ENCODE measurements at regions not wholly inside any gene's neighbourhood (a gene's known extent, or its start where the extent isn't known, plus 50 kb on each side); places are given as distances from the start of the nearest gene placed in this dataset.

DNA sequence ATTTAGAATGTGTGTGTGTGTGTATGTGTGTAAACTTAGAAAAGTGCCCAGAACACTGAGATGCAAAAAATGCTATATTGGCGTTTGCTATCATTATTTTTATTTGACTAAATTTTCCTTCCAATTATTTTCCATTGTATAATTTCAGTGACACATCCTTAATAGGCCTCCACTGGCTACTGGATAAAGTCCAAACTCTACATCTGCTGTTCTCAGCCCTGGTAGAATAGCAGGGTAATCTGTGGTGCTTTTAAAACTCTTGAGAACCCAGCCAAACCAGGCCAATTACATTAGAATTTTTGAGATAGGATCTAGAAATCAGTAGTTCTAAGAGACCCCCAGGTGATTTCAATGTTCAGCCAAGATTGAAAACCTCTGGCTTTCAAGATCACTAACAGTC is 66.4 kb downstream of the ZNF503 start:
- Mint-ChIP-seq H3K4me1 (ENCODE audit: unreplicated experiment) (no peaks in the 10 kb centered on the region), H3K27me3 (ENCODE audit: unreplicated experiment) (peaks cover 33% of the 10 kb centered on the region), H3K9me3 (ENCODE audit: unreplicated experiment) (peaks cover under 1% of the 10 kb centered on the region), H3K27ac (ENCODE audit: unreplicated experiment) (no peak overlapping the region), H3K36me3 (ENCODE audit: unreplicated experiment) (no peaks in the 10 kb centered on the region), H3K4me3 (ENCODE audit: unreplicated experiment) (no peak overlapping the region)
- TF ChIP-seq, protein P1, sequence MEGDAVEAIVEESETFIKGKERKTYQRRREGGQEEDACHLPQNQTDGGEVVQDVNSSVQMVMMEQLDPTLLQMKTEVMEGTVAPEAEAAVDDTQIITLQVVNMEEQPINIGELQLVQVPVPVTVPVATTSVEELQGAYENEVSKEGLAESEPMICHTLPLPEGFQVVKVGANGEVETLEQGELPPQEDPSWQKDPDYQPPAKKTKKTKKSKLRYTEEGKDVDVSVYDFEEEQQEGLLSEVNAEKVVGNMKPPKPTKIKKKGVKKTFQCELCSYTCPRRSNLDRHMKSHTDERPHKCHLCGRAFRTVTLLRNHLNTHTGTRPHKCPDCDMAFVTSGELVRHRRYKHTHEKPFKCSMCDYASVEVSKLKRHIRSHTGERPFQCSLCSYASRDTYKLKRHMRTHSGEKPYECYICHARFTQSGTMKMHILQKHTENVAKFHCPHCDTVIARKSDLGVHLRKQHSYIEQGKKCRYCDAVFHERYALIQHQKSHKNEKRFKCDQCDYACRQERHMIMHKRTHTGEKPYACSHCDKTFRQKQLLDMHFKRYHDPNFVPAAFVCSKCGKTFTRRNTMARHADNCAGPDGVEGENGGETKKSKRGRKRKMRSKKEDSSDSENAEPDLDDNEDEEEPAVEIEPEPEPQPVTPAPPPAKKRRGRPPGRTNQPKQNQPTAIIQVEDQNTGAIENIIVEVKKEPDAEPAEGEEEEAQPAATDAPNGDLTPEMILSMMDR (IDR thresholded peaks at IDR 0.05), result no peak
- DNase-seq (ENCODE audit: extremely low spot score, unreplicated experiment), result no peak

DNA sequence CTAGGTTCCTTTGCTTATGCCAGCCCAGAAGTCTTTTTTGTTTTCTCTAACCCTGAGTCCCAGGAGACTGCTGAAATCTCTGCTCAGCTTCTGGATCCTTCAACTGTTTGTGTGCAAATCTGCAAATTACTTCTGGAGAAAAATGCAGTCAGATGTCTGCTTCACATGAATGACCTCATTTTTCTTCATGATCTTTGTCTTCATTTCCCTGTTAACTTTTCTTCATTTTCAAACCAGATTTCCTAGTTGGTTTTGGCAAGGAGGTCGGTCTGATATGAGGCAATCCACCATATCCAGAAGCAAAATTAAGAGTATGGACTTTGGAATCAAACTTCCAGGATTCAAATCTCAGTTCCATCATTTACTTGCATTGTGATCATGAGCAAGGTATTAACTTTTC is 66.8 kb downstream of the ZNF503 start:
- Mint-ChIP-seq H3K36me3 (ENCODE audit: unreplicated experiment) (peaks cover 2% of the 10 kb centered on the region), H3K9me3 (ENCODE audit: unreplicated experiment) (peaks cover 4% of the 10 kb centered on the region), H3K27me3 (ENCODE audit: unreplicated experiment) (peaks cover 38% of the 10 kb centered on the region), H3K27ac (ENCODE audit: unreplicated experiment) (no peak overlapping the region), H3K4me3 (ENCODE audit: unreplicated experiment) (no peak overlapping the region), H3K4me1 (ENCODE audit: unreplicated experiment) (no peaks in the 10 kb centered on the region)
- TF ChIP-seq, protein P1 (IDR thresholded peaks at IDR 0.05), result no peak
- no peak for DNase-seq (ENCODE audit: extremely low spot score, unreplicated experiment)

DNA sequence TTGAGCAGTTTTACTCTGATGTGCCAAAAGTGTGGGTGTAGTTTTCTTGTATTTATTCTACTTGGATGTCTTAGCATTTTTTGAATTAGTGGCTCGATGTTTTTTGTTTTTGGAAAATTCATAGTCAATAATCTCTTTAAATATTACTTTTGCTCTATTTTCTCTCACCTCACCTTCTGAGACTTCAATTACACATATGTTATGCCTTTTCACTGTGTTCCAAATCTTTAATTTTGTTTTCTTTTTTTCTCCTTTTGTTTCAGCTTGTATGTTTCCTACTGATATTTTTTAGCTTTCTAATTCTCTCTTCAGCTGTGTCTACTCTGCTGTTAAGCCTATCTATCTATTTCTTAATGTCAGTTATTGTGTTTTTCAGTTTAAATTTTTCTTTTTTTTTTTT is 69.5 kb downstream of the ZNF503 start:
- Mint-ChIP-seq H3K9me3 (ENCODE audit: unreplicated experiment) (peaks cover 4% of the 10 kb centered on the region), H3K4me3 (ENCODE audit: unreplicated experiment) (no peak overlapping the region), H3K27me3 (ENCODE audit: unreplicated experiment) (peaks cover 50% of the 10 kb centered on the region), H3K4me1 (ENCODE audit: unreplicated experiment) (no peaks in the 10 kb centered on the region), H3K36me3 (ENCODE audit: unreplicated experiment) (peaks cover 2% of the 10 kb centered on the region), H3K27ac (ENCODE audit: unreplicated experiment) (no peak overlapping the region)
- TF ChIP-seq, protein P1 (IDR thresholded peaks at IDR 0.05), result no peak
- DNase-seq (ENCODE audit: extremely low spot score, unreplicated experiment), result no peak

GRCh38 chr10:75331081-75331480 is 70.5 kb downstream of the ZNF503 start:
- no peak overlapping the region for H3K27ac Mint-ChIP-seq (ENCODE audit: unreplicated experiment)
- peaks cover 4% of the 10 kb centered on the region for H3K9me3 Mint-ChIP-seq (ENCODE audit: unreplicated experiment)
- no peak for DNase-seq (ENCODE audit: extremely low spot score, unreplicated experiment)
- H3K4me1 Mint-ChIP-seq (ENCODE audit: unreplicated experiment), result no peaks in the 10 kb centered on the region
- TF ChIP-seq, protein P1 (IDR thresholded peaks at IDR 0.05), result no peak
- no peak overlapping the region for H3K4me3 Mint-ChIP-seq (ENCODE audit: unreplicated experiment)
- peaks cover 53% of the 10 kb centered on the region for H3K27me3 Mint-ChIP-seq (ENCODE audit: unreplicated experiment)
- peaks cover 2% of the 10 kb centered on the region for H3K36me3 Mint-ChIP-seq (ENCODE audit: unreplicated experiment)

DNA sequence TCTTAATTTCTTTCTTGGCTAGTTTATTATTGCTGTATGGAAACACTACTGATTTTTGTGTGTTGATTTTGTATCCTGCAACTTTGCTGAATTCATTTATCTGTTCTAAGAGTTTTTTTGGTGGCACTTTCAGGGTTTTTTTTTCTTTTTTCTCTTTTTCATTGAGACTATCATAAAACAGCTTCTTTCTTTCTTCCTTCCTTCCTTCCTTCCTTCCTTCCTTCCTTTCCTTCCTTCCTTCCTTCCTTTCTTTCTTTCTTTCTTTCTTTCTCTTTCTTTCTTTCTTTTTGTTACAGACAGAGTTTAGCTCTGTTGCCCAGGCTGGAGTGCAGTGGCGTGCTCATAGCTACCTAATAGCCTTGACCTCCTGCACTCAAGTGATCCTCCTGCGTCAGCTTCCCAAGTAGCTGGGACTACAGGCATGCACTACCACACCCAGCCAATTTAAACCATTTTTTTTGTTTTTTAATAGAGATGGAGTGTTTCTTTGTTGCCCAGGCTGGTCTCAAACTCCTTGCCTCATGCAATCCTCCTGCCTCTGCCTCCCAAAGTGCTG is 72.3 kb downstream of the ZNF503 start:
- H3K36me3 Mint-ChIP-seq (ENCODE audit: unreplicated experiment), result peaks cover 2% of the 10 kb centered on the region
- no peak for DNase-seq (ENCODE audit: extremely low spot score, unreplicated experiment)
- TF ChIP-seq, protein P1 (IDR thresholded peaks at IDR 0.05), result no peak
- H3K27ac Mint-ChIP-seq (ENCODE audit: unreplicated experiment), result no peak overlapping the region
- H3K9me3 Mint-ChIP-seq (ENCODE audit: unreplicated experiment), result peaks cover 4% of the 10 kb centered on the region
- peaks cover 57% of the 10 kb centered on the region for H3K27me3 Mint-ChIP-seq (ENCODE audit: unreplicated experiment)
- H3K4me3 Mint-ChIP-seq (ENCODE audit: unreplicated experiment), result no peak overlapping the region
- no peaks in the 10 kb centered on the region for H3K4me1 Mint-ChIP-seq (ENCODE audit: unreplicated experiment)

All from osteocyte (in vitro differentiated cells).